Loucy (cell line): ENCODE measurements at regions not wholly inside any gene's neighbourhood (a gene's known extent, or its start where the extent isn't known, plus 50 kb on each side); places are given as distances from the start of the nearest gene placed in this dataset.

Experiments used
- H2AFZ ChIP-seq: fragments of 200-600 bp; sonication (generic); 2 replicates; pipeline ENCODE4 v1.6.0; 2016; ENCODE audit warnings: antibody characterized with exemption, mild to moderate bottlenecking, low read length, moderate library complexity
- H3F3A ChIP-seq: fragments of 200-600 bp; 2 replicates; pipeline ENCODE4 v1.6.0; 2016; ENCODE audit warnings: antibody characterized with exemption, low read depth, mild to moderate bottlenecking
- H3K27me3 ChIP-seq: fragments of 200-600 bp; sonication (generic); 2 replicates; pipeline ENCODE4 v1.6.1; 2014; ENCODE audit warnings: low read length, mild to moderate bottlenecking; ENCODE audit not compliant: insufficient read depth, poor library complexity, severe bottlenecking
- H3K36me3 ChIP-seq: fragments of 200-600 bp; sonication (generic); 2 replicates; pipeline ENCODE4 v1.6.1; 2016; ENCODE audit warnings: low read length; ENCODE audit not compliant: insufficient read depth
- H3K4me1 ChIP-seq: fragments of 200-600 bp; sonication (generic); 2 replicates; pipeline ENCODE4 v1.5.1; 2014; ENCODE audit warnings: low read length, mild to moderate bottlenecking; ENCODE audit not compliant: insufficient read depth, poor library complexity, severe bottlenecking
- H3K4me2 ChIP-seq: fragments of 200-600 bp; sonication (generic); 2 replicates; pipeline ENCODE4 v1.6.0; 2014; ENCODE audit warnings: antibody characterized with exemption, low read length, low read depth, mild to moderate bottlenecking; ENCODE audit not compliant: poor library complexity, severe bottlenecking
- H3K4me3 ChIP-seq: fragments of 200-600 bp; sonication (generic); 2 replicates; pipeline ENCODE4 v1.5.1; 2014; ENCODE audit warnings: low read length, mild to moderate bottlenecking, mixed read lengths; ENCODE audit not compliant: poor library complexity, severe bottlenecking
- H3K79me2 ChIP-seq: fragments of 200-600 bp; sonication (generic); 2 replicates; pipeline ENCODE4 v1.6.1; 2014; ENCODE audit warnings: low read length; ENCODE audit not compliant: insufficient read depth
- H3K9ac ChIP-seq: fragments of 200-600 bp; sonication (generic); 2 replicates; pipeline ENCODE4 v1.6.0; 2014; ENCODE audit warnings: mild to moderate bottlenecking, low read depth, low read length, moderate library complexity; ENCODE audit not compliant: poor library complexity, severe bottlenecking
- H3K9me2 ChIP-seq: fragments of 200-600 bp; sonication (generic); replicated peaks from 2 replicates; pipeline ENCODE4 v1.6.1; 2016; ENCODE audit warnings: low read depth, low read length, mixed read lengths
- H3K9me3 ChIP-seq: fragments of 200-600 bp; sonication (generic); 2 replicates; pipeline ENCODE4 v1.6.1; 2014; ENCODE audit warnings: mild to moderate bottlenecking, antibody characterized with exemption, low read length, low read depth; ENCODE audit not compliant: insufficient read depth
- H4K20me1 ChIP-seq: fragments of 200-600 bp; sonication (generic); 2 replicates; pipeline ENCODE4 v1.6.0; 2014; ENCODE audit warnings: antibody characterized with exemption, low read length, mild to moderate bottlenecking; ENCODE audit not compliant: insufficient read depth, poor library complexity, severe bottlenecking
- EZH2phosphoT487 ChIP-seq: fragments of 200-600 bp; IDR thresholded peaks from 2 replicates; pipeline ENCODE4 v1.6.1; 2018; ENCODE audit warnings: antibody characterized with exemption, mild to moderate bottlenecking, moderate library complexity, borderline replicate concordance
- TF ChIP-seq, protein P1 (sequence below): fragments of 200-600 bp; sonication (generic); conservative IDR thresholded peaks from 2 replicates; pipeline ENCODE4 v1.5.1; 2014; ENCODE audit warnings: mild to moderate bottlenecking, antibody characterized with exemption, low read length

DNA sequence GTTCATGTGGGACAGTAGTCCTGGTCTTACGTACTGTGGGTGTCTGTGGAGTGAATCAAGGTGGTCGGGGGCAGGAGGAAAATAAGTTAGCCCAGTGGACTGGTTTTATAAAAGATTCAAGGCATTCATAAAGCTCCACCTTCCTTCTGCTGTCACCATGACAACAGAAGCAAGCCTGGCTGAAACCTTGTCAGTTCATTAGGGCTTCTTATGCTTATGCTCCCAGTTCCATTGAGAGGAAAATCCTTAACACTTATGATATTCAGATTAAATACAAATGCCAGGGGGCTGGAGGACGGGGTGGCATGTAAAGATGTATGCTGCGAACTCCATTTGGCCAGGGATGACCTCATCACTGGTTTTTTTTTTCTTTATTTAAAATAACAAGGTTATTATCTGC is 283.1 kb upstream of the ATP10A start:
- TF ChIP-seq, protein P1, sequence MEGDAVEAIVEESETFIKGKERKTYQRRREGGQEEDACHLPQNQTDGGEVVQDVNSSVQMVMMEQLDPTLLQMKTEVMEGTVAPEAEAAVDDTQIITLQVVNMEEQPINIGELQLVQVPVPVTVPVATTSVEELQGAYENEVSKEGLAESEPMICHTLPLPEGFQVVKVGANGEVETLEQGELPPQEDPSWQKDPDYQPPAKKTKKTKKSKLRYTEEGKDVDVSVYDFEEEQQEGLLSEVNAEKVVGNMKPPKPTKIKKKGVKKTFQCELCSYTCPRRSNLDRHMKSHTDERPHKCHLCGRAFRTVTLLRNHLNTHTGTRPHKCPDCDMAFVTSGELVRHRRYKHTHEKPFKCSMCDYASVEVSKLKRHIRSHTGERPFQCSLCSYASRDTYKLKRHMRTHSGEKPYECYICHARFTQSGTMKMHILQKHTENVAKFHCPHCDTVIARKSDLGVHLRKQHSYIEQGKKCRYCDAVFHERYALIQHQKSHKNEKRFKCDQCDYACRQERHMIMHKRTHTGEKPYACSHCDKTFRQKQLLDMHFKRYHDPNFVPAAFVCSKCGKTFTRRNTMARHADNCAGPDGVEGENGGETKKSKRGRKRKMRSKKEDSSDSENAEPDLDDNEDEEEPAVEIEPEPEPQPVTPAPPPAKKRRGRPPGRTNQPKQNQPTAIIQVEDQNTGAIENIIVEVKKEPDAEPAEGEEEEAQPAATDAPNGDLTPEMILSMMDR = no peak
- no peak for TF ChIP-seq EZH2phosphoT487
- H3K9ac ChIP-seq = no peak overlapping the region
- H3K36me3 ChIP-seq = no peaks in the 10 kb centered on the region
- H2AFZ ChIP-seq = no peak overlapping the region
- no peak overlapping the region for H3K4me2 ChIP-seq
- H3K4me1 ChIP-seq = no peaks in the 10 kb centered on the region
- no peaks in the 10 kb centered on the region for H4K20me1 ChIP-seq
- H3K9me3 ChIP-seq = peaks cover 14% of the 10 kb centered on the region; the same call in 1 of the 2 replicates
- no peaks in the 10 kb centered on the region for H3K9me2 ChIP-seq
- no peaks in the 10 kb centered on the region for H3F3A ChIP-seq
- no peaks in the 10 kb centered on the region for H3K27me3 ChIP-seq
- no peaks in the 10 kb centered on the region for H3K79me2 ChIP-seq
- H3K4me3 ChIP-seq = no peak overlapping the region

DNA sequence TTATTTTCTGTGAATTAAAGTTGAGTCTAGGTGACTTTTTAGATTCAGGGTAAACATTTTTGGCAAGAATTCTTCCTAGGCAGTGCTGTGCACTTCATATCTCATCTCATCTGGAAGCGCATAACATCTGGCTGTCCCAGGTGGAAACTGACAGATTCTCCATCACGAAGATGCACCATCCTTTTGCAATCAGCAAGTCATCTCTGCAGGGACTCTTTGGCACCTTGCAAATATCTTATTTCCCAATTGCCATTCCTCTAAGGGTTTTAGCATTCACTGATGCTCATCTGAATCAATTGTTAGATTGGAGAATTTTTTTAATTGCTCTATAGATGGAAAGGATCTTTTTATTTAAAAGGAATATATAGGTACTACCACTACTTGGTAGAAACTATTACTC is 282.7 kb upstream of the ATP10A start:
- no peaks in the 10 kb centered on the region for H3K36me3 ChIP-seq
- H3K9me3 ChIP-seq = peaks cover 14% of the 10 kb centered on the region; the same call in 1 of the 2 replicates
- no peak overlapping the region for H3K9ac ChIP-seq
- H3K79me2 ChIP-seq = no peaks in the 10 kb centered on the region
- H3K27me3 ChIP-seq = no peaks in the 10 kb centered on the region
- H3F3A ChIP-seq = no peaks in the 10 kb centered on the region
- H3K4me1 ChIP-seq = no peaks in the 10 kb centered on the region
- H3K4me2 ChIP-seq = no peak overlapping the region
- no peak for TF ChIP-seq EZH2phosphoT487
- TF ChIP-seq, protein P1 = no peak
- no peak overlapping the region for H2AFZ ChIP-seq
- no peak overlapping the region for H3K4me3 ChIP-seq
- no peaks in the 10 kb centered on the region for H4K20me1 ChIP-seq
- no peaks in the 10 kb centered on the region for H3K9me2 ChIP-seq

DNA sequence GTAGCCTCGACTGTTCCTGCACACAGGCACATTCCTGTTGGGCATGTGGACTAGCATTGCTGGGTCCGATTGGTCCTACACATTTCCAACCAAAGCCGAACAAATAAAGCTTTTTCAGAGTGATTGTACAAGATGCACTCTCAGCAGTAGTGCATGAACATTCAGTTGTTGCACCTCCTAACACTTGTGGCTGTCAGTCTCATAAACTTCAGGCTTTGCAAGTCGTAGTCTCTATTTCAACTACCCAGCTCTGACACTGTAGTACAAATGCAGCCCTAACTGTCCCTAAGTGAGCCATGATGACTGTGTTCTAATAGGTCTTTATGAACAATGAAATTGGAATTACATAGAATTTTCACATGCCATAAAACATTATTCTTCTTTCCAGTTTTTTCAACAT is 281.7 kb upstream of the ATP10A start:
- TF ChIP-seq EZH2phosphoT487 = no peak
- no peaks in the 10 kb centered on the region for H3K27me3 ChIP-seq

DNA sequence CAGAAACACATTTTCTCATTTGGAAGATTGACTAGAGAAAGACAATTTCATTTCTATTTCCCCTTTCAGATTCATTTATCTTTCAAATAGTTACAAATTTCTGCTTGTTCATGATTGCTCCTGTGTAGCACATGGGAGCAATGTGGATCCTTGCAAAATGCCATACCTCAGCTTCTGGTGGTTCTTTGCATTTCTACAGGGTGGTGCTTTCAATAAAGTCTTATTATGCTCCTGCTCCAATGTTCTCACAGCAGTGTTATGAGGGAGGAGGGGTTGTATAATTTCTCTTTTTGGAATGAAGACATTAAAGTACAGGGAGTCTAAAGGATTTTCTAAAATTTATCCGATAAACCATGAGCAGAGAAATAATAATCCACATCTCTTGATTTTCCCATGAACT is 280.1 kb upstream of the ATP10A start:
- H3K9ac ChIP-seq = no peak overlapping the region
- no peaks in the 10 kb centered on the region for H4K20me1 ChIP-seq
- H3K4me2 ChIP-seq = no peak overlapping the region
- H3K4me1 ChIP-seq = no peaks in the 10 kb centered on the region
- H3K36me3 ChIP-seq = no peaks in the 10 kb centered on the region
- H3K27me3 ChIP-seq = no peaks in the 10 kb centered on the region
- no peaks in the 10 kb centered on the region for H3F3A ChIP-seq
- H3K9me2 ChIP-seq = no peaks in the 10 kb centered on the region
- H3K9me3 ChIP-seq = peaks cover 16% of the 10 kb centered on the region; the same call in 1 of the 2 replicates
- no peak overlapping the region for H3K4me3 ChIP-seq
- H3K79me2 ChIP-seq = no peaks in the 10 kb centered on the region
- TF ChIP-seq, protein P1 = no peak
- no peak for TF ChIP-seq EZH2phosphoT487
- no peak overlapping the region for H2AFZ ChIP-seq

More for the DNA sequence above, 281.7 kb upstream of the ATP10A start:
- H3K9me3 ChIP-seq = peaks cover 14% of the 10 kb centered on the region; the same call in 1 of the 2 replicates
- H3K79me2 ChIP-seq = no peaks in the 10 kb centered on the region
- H3K9ac ChIP-seq = no peak overlapping the region
- H4K20me1 ChIP-seq = no peaks in the 10 kb centered on the region
- H3F3A ChIP-seq = no peaks in the 10 kb centered on the region
- H3K36me3 ChIP-seq = no peaks in the 10 kb centered on the region
- no peak overlapping the region for H3K4me3 ChIP-seq
- H3K4me1 ChIP-seq = no peaks in the 10 kb centered on the region
- H2AFZ ChIP-seq = no peak overlapping the region
- no peaks in the 10 kb centered on the region for H3K9me2 ChIP-seq
- H3K4me2 ChIP-seq = no peak overlapping the region
